ENCODE measurements at regions not wholly inside any gene's neighbourhood (a gene's known extent, or its start where the extent isn't known, plus 50 kb on each side); places are given as distances from the start of the nearest gene placed in this dataset.

GRCh38 chr10:107930037-107930436 lies 765.5 kb upstream of the SORCS1 start:
- TF ChIP-seq CTCF (IDR thresholded peaks at IDR 0.05; ENCODE audit: low read depth, low read length, missing input control) = no peak
- TF ChIP-seq, protein P1, sequence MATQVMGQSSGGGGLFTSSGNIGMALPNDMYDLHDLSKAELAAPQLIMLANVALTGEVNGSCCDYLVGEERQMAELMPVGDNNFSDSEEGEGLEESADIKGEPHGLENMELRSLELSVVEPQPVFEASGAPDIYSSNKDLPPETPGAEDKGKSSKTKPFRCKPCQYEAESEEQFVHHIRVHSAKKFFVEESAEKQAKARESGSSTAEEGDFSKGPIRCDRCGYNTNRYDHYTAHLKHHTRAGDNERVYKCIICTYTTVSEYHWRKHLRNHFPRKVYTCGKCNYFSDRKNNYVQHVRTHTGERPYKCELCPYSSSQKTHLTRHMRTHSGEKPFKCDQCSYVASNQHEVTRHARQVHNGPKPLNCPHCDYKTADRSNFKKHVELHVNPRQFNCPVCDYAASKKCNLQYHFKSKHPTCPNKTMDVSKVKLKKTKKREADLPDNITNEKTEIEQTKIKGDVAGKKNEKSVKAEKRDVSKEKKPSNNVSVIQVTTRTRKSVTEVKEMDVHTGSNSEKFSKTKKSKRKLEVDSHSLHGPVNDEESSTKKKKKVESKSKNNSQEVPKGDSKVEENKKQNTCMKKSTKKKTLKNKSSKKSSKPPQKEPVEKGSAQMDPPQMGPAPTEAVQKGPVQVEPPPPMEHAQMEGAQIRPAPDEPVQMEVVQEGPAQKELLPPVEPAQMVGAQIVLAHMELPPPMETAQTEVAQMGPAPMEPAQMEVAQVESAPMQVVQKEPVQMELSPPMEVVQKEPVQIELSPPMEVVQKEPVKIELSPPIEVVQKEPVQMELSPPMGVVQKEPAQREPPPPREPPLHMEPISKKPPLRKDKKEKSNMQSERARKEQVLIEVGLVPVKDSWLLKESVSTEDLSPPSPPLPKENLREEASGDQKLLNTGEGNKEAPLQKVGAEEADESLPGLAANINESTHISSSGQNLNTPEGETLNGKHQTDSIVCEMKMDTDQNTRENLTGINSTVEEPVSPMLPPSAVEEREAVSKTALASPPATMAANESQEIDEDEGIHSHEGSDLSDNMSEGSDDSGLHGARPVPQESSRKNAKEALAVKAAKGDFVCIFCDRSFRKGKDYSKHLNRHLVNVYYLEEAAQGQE (IDR thresholded peaks at IDR 0.05) = no peak
- TF ChIP-seq FOXA2 (IDR thresholded peaks at IDR 0.05) = no peak
- TF ChIP-seq, protein P2, sequence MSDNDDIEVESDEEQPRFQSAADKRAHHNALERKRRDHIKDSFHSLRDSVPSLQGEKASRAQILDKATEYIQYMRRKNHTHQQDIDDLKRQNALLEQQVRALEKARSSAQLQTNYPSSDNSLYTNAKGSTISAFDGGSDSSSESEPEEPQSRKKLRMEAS (IDR thresholded peaks at IDR 0.05) = no peak
- no peak for TF ChIP-seq HNF4G (IDR thresholded peaks at IDR 0.05)
- TF ChIP-seq EGR1 (IDR thresholded peaks at IDR 0.05; ENCODE audit: low read depth in 2 of 2) = no peak
- no peak for TF ChIP-seq RAD21 (IDR thresholded peaks at IDR 0.05)
- TF ChIP-seq TAF1 (conservative IDR thresholded peaks at IDR 0.05) = no peak
- TF ChIP-seq ZBTB33 (IDR thresholded peaks at IDR 0.05) = no peak
- TF ChIP-seq GABPA (IDR thresholded peaks at IDR 0.05 in 1 of 2, conservative IDR thresholded peaks at IDR 0.05 in 1 of 2) = no peak
- TF ChIP-seq, protein P3, sequence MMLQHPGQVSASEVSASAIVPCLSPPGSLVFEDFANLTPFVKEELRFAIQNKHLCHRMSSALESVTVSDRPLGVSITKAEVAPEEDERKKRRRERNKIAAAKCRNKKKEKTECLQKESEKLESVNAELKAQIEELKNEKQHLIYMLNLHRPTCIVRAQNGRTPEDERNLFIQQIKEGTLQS (IDR thresholded peaks at IDR 0.05) = no peak
- TF ChIP-seq YY1 (IDR thresholded peaks at IDR 0.05) = no peak
- no peak for TF ChIP-seq FOXA1 (IDR thresholded peaks at IDR 0.05)
- no peak for TF ChIP-seq HNF4A (conservative IDR thresholded peaks at IDR 0.05)

Data from liver (tissue), 3 donors.